ENCODE measurements at regions not wholly inside any gene's neighbourhood (a gene's known extent, or its start where the extent isn't known, plus 50 kb on each side); places are given as distances from the start of the nearest gene placed in this dataset.

GRCh38 chr9:106358331-106358730 is 504.6 kb upstream of the ZNF462 start:
- no peak for DNase-seq

GRCh38 chr9:106376689-106377088 is 486.3 kb upstream of the ZNF462 start:
- DNase-seq = no peak

GRCh38 chr9:106383072-106383471 is 479.9 kb upstream of the ZNF462 start:
- DNase-seq = no peak

GRCh38 chr9:106387965-106388364 is 475.0 kb upstream of the ZNF462 start:
- DNase-seq = no peak

- DNase-seq = no peak
Measured at GRCh38 chr9:106393226-106393625, 469.7 kb upstream of the ZNF462 start.

GRCh38 chr9:106400170-106400569 is 462.8 kb upstream of the ZNF462 start:
- no peak for DNase-seq

- DNase-seq = no peak
Measured at GRCh38 chr9:106400950-106401349, 462.0 kb upstream of the ZNF462 start.

- DNase-seq = no peak
Measured at GRCh38 chr9:106403081-106403480, 459.9 kb upstream of the ZNF462 start.

GRCh38 chr9:106404137-106404536 is 458.8 kb upstream of the ZNF462 start:
- no peak for DNase-seq

GRCh38 chr9:106405871-106406435 is 457.0 kb upstream of the ZNF462 start:
- DNase-seq = no peak

- DNase-seq = no peak
Measured at GRCh38 chr9:106414042-106414441, 448.9 kb upstream of the ZNF462 start.

- DNase-seq = no peak
Measured at GRCh38 chr9:106417685-106418084, 445.3 kb upstream of the ZNF462 start.

- no peak for DNase-seq
Measured at GRCh38 chr9:106419829-106420228, 443.1 kb upstream of the ZNF462 start.

- no peak for DNase-seq
Measured at GRCh38 chr9:106420511-106420944, 442.4 kb upstream of the ZNF462 start.

- DNase-seq = no peak
Measured at GRCh38 chr9:106421772-106422171, 441.2 kb upstream of the ZNF462 start.

GRCh38 chr9:106423575-106423974 is 439.4 kb upstream of the ZNF462 start:
- DNase-seq = no peak

GRCh38 chr9:106432631-106433030 is 430.3 kb upstream of the ZNF462 start:
- no peak for DNase-seq

- no peak for DNase-seq
Measured at GRCh38 chr9:106438928-106439327, 424.0 kb upstream of the ZNF462 start.

- DNase-seq = no peak
Measured at GRCh38 chr9:106441283-106441682, 421.7 kb upstream of the ZNF462 start.

- DNase-seq = no peak
Measured at GRCh38 chr9:106443520-106443919, 419.4 kb upstream of the ZNF462 start.

GRCh38 chr9:106445107-106445506 is 417.9 kb upstream of the ZNF462 start:
- DNase-seq = no peak

GRCh38 chr9:106449336-106449927 is 413.5 kb upstream of the ZNF462 start:
- no peak for DNase-seq

GRCh38 chr9:106450549-106450948 is 412.4 kb upstream of the ZNF462 start:
- no peak for DNase-seq

GRCh38 chr9:106451223-106451622 is 411.7 kb upstream of the ZNF462 start:
- no peak for DNase-seq

- DNase-seq = no peak
Measured at GRCh38 chr9:106456581-106456980, 406.4 kb upstream of the ZNF462 start.
